A673 (cell line): ENCODE measurements at regions not wholly inside any gene's neighbourhood (a gene's known extent, or its start where the extent isn't known, plus 50 kb on each side); places are given as distances from the start of the nearest gene placed in this dataset.

Source experiments
- BruUV-seq: library from RNA; stranded (reverse); fragments of 400-500 nt; replicated peaks from 2 replicates; lab custom pipeline; 2021; lab: Mats Ljungman, UMichigan
- CTCF ChIA-PET: fragments of 300-600 bp; sonication (Branson Sonifier 250); formaldehyde crosslinking; loops from one replicate; lab custom pipeline; 2022; ENCODE audit warnings: antibody characterized with exemption; lab: Charles Lee
- POLR2A ChIA-PET: fragments of 300-600 bp; sonication (Branson Sonifier 250); formaldehyde crosslinking; loops from one replicate; lab custom pipeline; 2022; ENCODE audit warnings: antibody characterized with exemption; ENCODE audit not compliant: low non-redundant PET; lab: Charles Lee
- DNase-seq: peaks from one replicate; pipeline ENCODE4 v3.0.0-alpha.2; 2015; ENCODE audit warnings: low spot score
- H3K27ac ChIP-seq: fragments of 200-600 bp; sonication (generic); 2 replicates; pipeline ENCODE4 v1.5.1; 2016; ENCODE audit warnings: mixed run types, low read depth, mild to moderate bottlenecking, mixed read lengths, antibody characterized with exemption, low read length; ENCODE audit not compliant: poor library complexity, severe bottlenecking
- H3K27me3 ChIP-seq: fragments of 200-600 bp; sonication (generic); replicated peaks from 2 replicates; pipeline ENCODE4 v1.6.1; 2017; ENCODE audit warnings: mixed run types, low read depth, mild to moderate bottlenecking, mixed read lengths, antibody characterized with exemption, low read length; ENCODE audit not compliant: insufficient read depth, poor library complexity
- H3K36me3 ChIP-seq: fragments of 200-600 bp; sonication (generic); 2 replicates; pipeline ENCODE4 v1.6.1; 2016; ENCODE audit warnings: mixed run types, mild to moderate bottlenecking, mixed read lengths, antibody characterized with exemption, low read length; ENCODE audit not compliant: insufficient read depth, poor library complexity, severe bottlenecking
- H3K4me1 ChIP-seq: fragments of 200-600 bp; sonication (generic); 2 replicates; pipeline ENCODE4 v1.6.1; 2017; ENCODE audit warnings: mixed run types, mild to moderate bottlenecking, mixed read lengths, antibody characterized with exemption, low read length; ENCODE audit not compliant: insufficient read depth, poor library complexity, severe bottlenecking
- H3K4me3 ChIP-seq: fragments of 200-600 bp; sonication (generic); 2 replicates; pipeline ENCODE4 v1.5.1; 2016; ENCODE audit warnings: low read depth, mixed run types, mild to moderate bottlenecking, mixed read lengths, low read length; ENCODE audit not compliant: poor library complexity, severe bottlenecking
- H3K9me3 ChIP-seq: fragments of 200-600 bp; sonication (generic); 2 replicates; pipeline ENCODE4 v1.6.1; 2016; ENCODE audit warnings: mixed run types, low read depth, mild to moderate bottlenecking, mixed read lengths, antibody characterized with exemption, low read length; ENCODE audit not compliant: poor library complexity, severe bottlenecking
- CTCF ChIP-seq: fragments of 300-800, 200-600 bp; sonication (generic); conservative IDR thresholded peaks from 2 replicates; pipeline ENCODE4 v1.5.1; 2017; ENCODE audit warnings: low read depth, mild to moderate bottlenecking, antibody characterized with exemption, low read length, moderate library complexity, mixed read lengths
- EZH2 ChIP-seq: fragments of 200-600 bp; sonication (generic); IDR thresholded peaks from 2 replicates; pipeline ENCODE4 v1.6.1; 2017; ENCODE audit warnings: borderline replicate concordance, low read depth, mild to moderate bottlenecking, mixed read lengths, antibody characterized with exemption, low read length; ENCODE audit not compliant: poor library complexity, severe bottlenecking
- intact Hi-C: fragments of 100-400 bp; cut with micrococcal nuclease; formaldehyde crosslinking; loops from one replicate; pipeline ENCODE4 v1.10.0; 2022; ENCODE audit not compliant: unreplicated experiment

GRCh38 chr5:158433634-158434033, 574.7 kb upstream of the CLINT1 start:
- no peaks in the 10 kb centered on the region for H3K9me3 ChIP-seq
- no peak for DNase-seq
- ChIA-PET CTCF (no interaction called here), POLR2A (no interaction called here)
- BruUV-seq = no TSS peak
- intact Hi-C loops = no loop called here
- no peaks in the 10 kb centered on the region for H3K36me3 ChIP-seq
- H3K4me1 ChIP-seq = no peaks in the 10 kb centered on the region
- H3K27ac ChIP-seq = no peak overlapping the region
- no peaks in the 10 kb centered on the region for H3K27me3 ChIP-seq
- TF ChIP-seq CTCF (no peak), EZH2 (no peak)
- no peak overlapping the region for H3K4me3 ChIP-seq

GRCh38 chr5:158431369-158432029, 572.6 kb upstream of the CLINT1 start:
- H3K4me1 ChIP-seq = no peaks in the 10 kb centered on the region
- TF ChIP-seq EZH2 (no peak), CTCF (no peak)
- no peaks in the 10 kb centered on the region for H3K9me3 ChIP-seq
- ChIA-PET CTCF (no interaction called here), POLR2A (no interaction called here)
- no peak overlapping the region for H3K4me3 ChIP-seq
- no peak overlapping the region for H3K27ac ChIP-seq
- no peak for DNase-seq
- no TSS peak for BruUV-seq
- intact Hi-C loops = no loop called here
- H3K27me3 ChIP-seq = no peaks in the 10 kb centered on the region
- no peaks in the 10 kb centered on the region for H3K36me3 ChIP-seq

- no TSS peak for BruUV-seq
- Histone ChIP-seq H3K9me3 (no peaks in the 10 kb centered on the region), H3K4me3 (no peak overlapping the region), H3K27me3 (no peaks in the 10 kb centered on the region), H3K27ac (no peak overlapping the region), H3K4me1 (no peaks in the 10 kb centered on the region), H3K36me3 (no peaks in the 10 kb centered on the region)
- TF ChIP-seq CTCF (no peak), EZH2 (no peak)
- CTCF ChIA-PET = no interaction called here
- intact Hi-C loops = no loop called here
- POLR2A ChIA-PET = no interaction called here
- DNase-seq = no peak
These were observed 571.8 kb upstream of the CLINT1 start for GRCh38 chr5:158430798-158431167.
